GM23338 (cell line): ENCODE measurements at regions not wholly inside any gene's neighbourhood (a gene's known extent, or its start where the extent isn't known, plus 50 kb on each side); places are given as distances from the start of the nearest gene placed in this dataset.

ENCODE experiments used
- ATAC-seq: fragments of 200-7000 bp; cut with Tn5 transposase; 3 replicates; pipeline ENCODE4 v1.9.1; 2020
- DNase-seq: peaks from one replicate; pipeline ENCODE4 v3.0.0-alpha.2; 2015; ENCODE audit warnings: low spot score
- H2AFZ ChIP-seq: fragments of 200-600 bp; sonication (generic); 2 replicates; pipeline ENCODE4 v1.8.0; 2016; ENCODE audit warnings: antibody characterized with exemption, mild to moderate bottlenecking, moderate library complexity
- H3F3A ChIP-seq: fragments of 200-600 bp; sonication (generic); replicated peaks from 2 replicates; pipeline ENCODE4 v1.8.0; 2017; ENCODE audit warnings: antibody characterized with exemption, mixed run types, low read depth
- H3K27ac ChIP-seq: fragments of 200-600 bp; sonication (generic); 2 replicates; pipeline ENCODE4 v1.6.1; 2016; ENCODE audit warnings: low read depth
- H3K27me3 ChIP-seq: fragments of 200-600 bp; sonication (generic); 2 replicates; pipeline ENCODE4 v1.8.0; 2016; ENCODE audit warnings: mild to moderate bottlenecking, mixed run types, moderate library complexity; ENCODE audit not compliant: insufficient read depth
- H3K36me3 ChIP-seq: fragments of 200-600 bp; sonication (generic); 2 replicates; pipeline ENCODE4 v1.8.0; 2016; ENCODE audit warnings: mild to moderate bottlenecking; ENCODE audit not compliant: insufficient read depth
- H3K4me1 ChIP-seq: fragments of 200-600 bp; sonication (generic); 2 replicates; pipeline ENCODE4 v1.8.0; 2016; ENCODE audit warnings: mild to moderate bottlenecking, moderate library complexity; ENCODE audit not compliant: insufficient read depth
- H3K4me2 ChIP-seq: fragments of 200-600 bp; sonication (generic); 2 replicates; pipeline ENCODE4 v1.7.1; 2017; ENCODE audit warnings: mixed run types
- H3K4me3 ChIP-seq: fragments of 200-600 bp; sonication (generic); 2 replicates; pipeline ENCODE4 v1.6.1; 2016; ENCODE audit warnings: mixed run types
- H3K79me2 ChIP-seq: fragments of 200-600 bp; sonication (generic); replicated peaks from 2 replicates; pipeline ENCODE4 v1.8.0; 2017; ENCODE audit warnings: mild to moderate bottlenecking; ENCODE audit not compliant: insufficient read depth
- H3K9me2 ChIP-seq: fragments of 200-600 bp; sonication (generic); 2 replicates; pipeline ENCODE4 v1.8.0; 2017; ENCODE audit not compliant: insufficient read depth
- H4K20me1 ChIP-seq: fragments of 200-600 bp; sonication (generic); replicated peaks from 2 replicates; pipeline ENCODE4 v1.8.0; 2017; ENCODE audit warnings: mild to moderate bottlenecking; ENCODE audit not compliant: insufficient read depth
- H3K27ac Mint-ChIP-seq: 2 replicates; pipeline ENCODE4 v1.8.0; 2020; ENCODE audit warnings: inconsistent platforms, mild to moderate bottlenecking, moderate library complexity, mixed read lengths
- H3K27me3 Mint-ChIP-seq: 3 replicates; pipeline ENCODE4 v1.8.0; 2022; ENCODE audit warnings: low read depth, mild to moderate bottlenecking, moderate library complexity, mixed read lengths, inconsistent platforms; ENCODE audit not compliant: insufficient read depth, poor library complexity
- H3K36me3 Mint-ChIP-seq: 3 replicates; pipeline ENCODE4 v1.8.0; 2021; ENCODE audit warnings: low read depth, mild to moderate bottlenecking, inconsistent platforms, moderate library complexity, mixed read lengths
- H3K4me1 Mint-ChIP-seq: 3 replicates; pipeline ENCODE4 v1.8.0; 2020; ENCODE audit warnings: mild to moderate bottlenecking, inconsistent platforms, mixed read lengths
- H3K4me3 Mint-ChIP-seq: 3 replicates; pipeline ENCODE4 v1.8.0; 2021; ENCODE audit warnings: moderate library complexity, mild to moderate bottlenecking, inconsistent platforms, mixed read lengths
- H3K9me3 Mint-ChIP-seq: 3 replicates; pipeline ENCODE4 v1.8.0; 2020; ENCODE audit warnings: moderate library complexity, mild to moderate bottlenecking, inconsistent platforms, mixed read lengths
- CREB1 ChIP-seq: fragments of 250-450 bp; sonication (Bioruptor Pico); IDR thresholded peaks from 2 replicates; pipeline ENCODE4 v1.5.0; 2020; ENCODE audit warnings: low read depth, mild to moderate bottlenecking, moderate library complexity
- CTCF ChIP-seq, 2 experiments: fragments of 200-600 bp in 1 of 2; sonication (generic) in 1 of 2; conservative IDR thresholded peaks; 2 replicates each; pipeline versions ENCODE4 v1.5.1 to v1.6.1; 2016 to 2017; ENCODE audit warnings: antibody characterized with exemption in 2 of 2, low read depth in 2 of 2, mild to moderate bottlenecking in 2 of 2, moderate library complexity in 1 of 2
- ETS1 ChIP-seq: IDR thresholded peaks from 2 replicates; pipeline ENCODE4 v1.6.1; 2016; ENCODE audit warnings: antibody characterized with exemption
- EZH2phosphoT487 ChIP-seq: fragments of 200-600 bp; sonication (generic); IDR thresholded peaks from one replicate; pipeline ENCODE4 v1.8.1; 2018; ENCODE audit warnings: antibody characterized with exemption; ENCODE audit not compliant: unreplicated experiment
- NANOG ChIP-seq: IDR thresholded peaks from 2 replicates; pipeline ENCODE4 v1.6.1; 2016; ENCODE audit warnings: antibody characterized with exemption, borderline replicate concordance
- ZNF331 ChIP-seq: fragments of 250-450 bp; sonication (Bioruptor Pico); IDR thresholded peaks from 2 replicates; pipeline ENCODE4 v1.5.0; 2020; ENCODE audit warnings: low read depth, mild to moderate bottlenecking, moderate library complexity
- ZNF462 ChIP-seq: fragments of 250-450 bp; sonication (Bioruptor Pico); IDR thresholded peaks from 2 replicates; pipeline ENCODE4 v1.5.0; 2020; ENCODE audit warnings: mild to moderate bottlenecking, moderate library complexity
- TF ChIP-seq, protein P1 (sequence below): IDR thresholded peaks from one replicate; pipeline ENCODE4 v1.6.1; 2018; ENCODE audit warnings: antibody characterized with exemption; ENCODE audit not compliant: unreplicated experiment

- no peaks in the 10 kb centered on the region for H3K9me2 ChIP-seq
- H3K36me3 ChIP-seq: no peaks in the 10 kb centered on the region
- no peaks in the 10 kb centered on the region for H3K27me3 ChIP-seq
- no peaks in the 10 kb centered on the region for H3K79me2 ChIP-seq
- no peaks in the 10 kb centered on the region for H4K20me1 ChIP-seq
- H3F3A ChIP-seq: no peaks in the 10 kb centered on the region
- TF ChIP-seq EZH2phosphoT487 (no peak), NANOG (no peak), ZNF331 (CRISPR knock-in tag) (no peak), ETS1 (no peak), CREB1 (CRISPR knock-in tag) (no peak), CTCF (conservative IDR thresholded peaks at IDR 0.05; ENCODE audit: low read depth in 2 of 2) (no peak), ZNF462 (CRISPR knock-in tag) (no peak)
- TF ChIP-seq, protein P1, sequence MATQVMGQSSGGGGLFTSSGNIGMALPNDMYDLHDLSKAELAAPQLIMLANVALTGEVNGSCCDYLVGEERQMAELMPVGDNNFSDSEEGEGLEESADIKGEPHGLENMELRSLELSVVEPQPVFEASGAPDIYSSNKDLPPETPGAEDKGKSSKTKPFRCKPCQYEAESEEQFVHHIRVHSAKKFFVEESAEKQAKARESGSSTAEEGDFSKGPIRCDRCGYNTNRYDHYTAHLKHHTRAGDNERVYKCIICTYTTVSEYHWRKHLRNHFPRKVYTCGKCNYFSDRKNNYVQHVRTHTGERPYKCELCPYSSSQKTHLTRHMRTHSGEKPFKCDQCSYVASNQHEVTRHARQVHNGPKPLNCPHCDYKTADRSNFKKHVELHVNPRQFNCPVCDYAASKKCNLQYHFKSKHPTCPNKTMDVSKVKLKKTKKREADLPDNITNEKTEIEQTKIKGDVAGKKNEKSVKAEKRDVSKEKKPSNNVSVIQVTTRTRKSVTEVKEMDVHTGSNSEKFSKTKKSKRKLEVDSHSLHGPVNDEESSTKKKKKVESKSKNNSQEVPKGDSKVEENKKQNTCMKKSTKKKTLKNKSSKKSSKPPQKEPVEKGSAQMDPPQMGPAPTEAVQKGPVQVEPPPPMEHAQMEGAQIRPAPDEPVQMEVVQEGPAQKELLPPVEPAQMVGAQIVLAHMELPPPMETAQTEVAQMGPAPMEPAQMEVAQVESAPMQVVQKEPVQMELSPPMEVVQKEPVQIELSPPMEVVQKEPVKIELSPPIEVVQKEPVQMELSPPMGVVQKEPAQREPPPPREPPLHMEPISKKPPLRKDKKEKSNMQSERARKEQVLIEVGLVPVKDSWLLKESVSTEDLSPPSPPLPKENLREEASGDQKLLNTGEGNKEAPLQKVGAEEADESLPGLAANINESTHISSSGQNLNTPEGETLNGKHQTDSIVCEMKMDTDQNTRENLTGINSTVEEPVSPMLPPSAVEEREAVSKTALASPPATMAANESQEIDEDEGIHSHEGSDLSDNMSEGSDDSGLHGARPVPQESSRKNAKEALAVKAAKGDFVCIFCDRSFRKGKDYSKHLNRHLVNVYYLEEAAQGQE: no peak
- no peak for DNase-seq
- Mint-ChIP-seq H3K27ac (no peak overlapping the region), H3K4me1 (peaks cover 4% of the 10 kb centered on the region; the same call in 1 of the 3 replicates), H3K27me3 (peaks cover 10% of the 10 kb centered on the region), H3K4me3 (no peak overlapping the region), H3K9me3 (no peaks in the 10 kb centered on the region), H3K36me3 (no peaks in the 10 kb centered on the region)
- no peak overlapping the region for H3K4me3 ChIP-seq
- 0 out of 2 replicates have a peak, but pooled peaks cover 7% of the 10 kb centered on the region for H3K4me1 ChIP-seq
- no peak overlapping the region; the same call in 1 of the 2 replicates for H2AFZ ChIP-seq
- ATAC-seq: no peak
- H3K4me2 ChIP-seq: no peak overlapping the region
- no peak overlapping the region for H3K27ac ChIP-seq
Measured at GRCh38 chr17:6231465-6231864, 161.3 kb downstream of the WSCD1 start.
